DOHH2 (cell line): ENCODE measurements at regions not wholly inside any gene's neighbourhood (a gene's known extent, or its start where the extent isn't known, plus 50 kb on each side); places are given as distances from the start of the nearest gene placed in this dataset.

Experiments used
- H3F3A ChIP-seq: fragments of 200-600 bp; sonication (generic), shearing (Covaris generic); 2 replicates; pipeline ENCODE4 v1.6.0; 2016; ENCODE audit warnings: antibody characterized with exemption, mild to moderate bottlenecking; ENCODE audit not compliant: control insufficient read depth, insufficient read depth
- H3K27ac ChIP-seq: fragments of 200-600 bp; sonication (generic); 2 replicates; pipeline ENCODE4 v1.5.1; 2014; ENCODE audit warnings: low read depth, mild to moderate bottlenecking, low read length, moderate library complexity
- H3K27me3 ChIP-seq: fragments of 200-600 bp; sonication (generic); 2 replicates; pipeline ENCODE4 v1.6.1; 2014; ENCODE audit warnings: mild to moderate bottlenecking, low read length, mixed read lengths; ENCODE audit not compliant: control insufficient read depth
- H3K36me3 ChIP-seq: fragments of 200-600 bp; sonication (generic); 2 replicates; pipeline ENCODE4 v1.6.1; 2014; ENCODE audit warnings: mild to moderate bottlenecking, low read length, moderate library complexity, mixed read lengths; ENCODE audit not compliant: control insufficient read depth
- H3K4me1 ChIP-seq: fragments of 200-600 bp; sonication (generic); 2 replicates; pipeline ENCODE4 v1.6.1; 2014; ENCODE audit warnings: mild to moderate bottlenecking, low read length, mixed read lengths; ENCODE audit not compliant: control insufficient read depth
- H3K4me2 ChIP-seq: fragments of 200-600 bp; sonication (generic); 2 replicates; pipeline ENCODE4 v1.6.0; 2014; ENCODE audit warnings: mild to moderate bottlenecking, low read length, moderate library complexity
- H3K4me3 ChIP-seq: fragments of 200-600 bp; sonication (generic); 2 replicates; pipeline ENCODE4 v1.5.1; 2014; ENCODE audit warnings: mild to moderate bottlenecking, low read length, mixed read lengths
- H3K79me2 ChIP-seq: fragments of 200-600 bp; sonication (generic); 2 replicates; pipeline ENCODE4 v1.6.1; 2014; ENCODE audit warnings: mild to moderate bottlenecking, low read length, mixed read lengths; ENCODE audit not compliant: control insufficient read depth
- H3K9me2 ChIP-seq: fragments of 200-600 bp; sonication (generic); replicated peaks from 2 replicates; pipeline ENCODE4 v1.6.1; 2014; ENCODE audit warnings: mild to moderate bottlenecking, low read length, mixed read lengths; ENCODE audit not compliant: control insufficient read depth
- H3K9me3 ChIP-seq: fragments of 200-600 bp; sonication (generic); 2 replicates; pipeline ENCODE4 v1.6.1; 2014; ENCODE audit warnings: antibody characterized with exemption, low read length, mixed read lengths; ENCODE audit not compliant: control insufficient read depth, insufficient read depth
- H4K20me1 ChIP-seq: fragments of 200-600 bp; sonication (generic); 2 replicates; pipeline ENCODE4 v1.6.0; 2014; ENCODE audit warnings: low read depth, mild to moderate bottlenecking, antibody characterized with exemption, low read length, moderate library complexity; ENCODE audit not compliant: control insufficient read depth, insufficient read depth
- EZH2phosphoT487 ChIP-seq: fragments of 200-600 bp; sonication (generic); IDR thresholded peaks from 2 replicates; pipeline ENCODE4 v1.6.1; 2017; ENCODE audit warnings: borderline replicate concordance, mild to moderate bottlenecking, antibody characterized with exemption, low read length, moderate library complexity, mixed read lengths
- TF ChIP-seq, protein P1 (sequence below): fragments of 200-600 bp; sonication (generic); IDR thresholded peaks from one replicate; pipeline ENCODE4 v1.5.1; 2014; ENCODE audit warnings: antibody characterized with exemption, mild to moderate bottlenecking, low read depth, low read length; ENCODE audit not compliant: poor library complexity, severe bottlenecking

DNA sequence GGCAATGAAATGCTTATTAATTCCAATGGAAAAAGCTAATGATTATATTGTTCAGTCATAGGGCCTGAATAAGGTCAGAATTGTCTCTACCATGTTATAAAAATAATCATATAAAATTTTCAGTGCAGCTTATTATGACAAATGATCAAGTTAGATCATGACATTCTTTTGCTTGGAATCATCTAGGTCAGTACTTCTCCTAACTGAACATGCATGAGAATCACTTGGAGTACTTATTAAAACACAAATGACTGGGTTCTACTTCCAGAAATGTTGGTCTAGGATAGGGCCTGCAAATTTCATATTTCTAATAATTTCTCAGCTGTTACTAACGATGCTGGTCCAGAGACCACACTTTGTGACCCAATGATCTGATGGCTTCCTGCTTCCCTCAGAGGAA, 806.0 kb upstream of the ZNF608 start:
- H3K9me2 ChIP-seq, result no peaks in the 10 kb centered on the region
- no peak overlapping the region for H3K4me3 ChIP-seq
- no peaks in the 10 kb centered on the region for H3F3A ChIP-seq
- H3K4me2 ChIP-seq, result no peak overlapping the region
- H3K4me1 ChIP-seq, result no peaks in the 10 kb centered on the region
- no peaks in the 10 kb centered on the region for H3K9me3 ChIP-seq
- no peak overlapping the region for H3K27ac ChIP-seq
- no peaks in the 10 kb centered on the region for H4K20me1 ChIP-seq
- H3K27me3 ChIP-seq, result no peaks in the 10 kb centered on the region
- H3K79me2 ChIP-seq, result no peaks in the 10 kb centered on the region
- H3K36me3 ChIP-seq, result no peaks in the 10 kb centered on the region
- TF ChIP-seq, protein P1, sequence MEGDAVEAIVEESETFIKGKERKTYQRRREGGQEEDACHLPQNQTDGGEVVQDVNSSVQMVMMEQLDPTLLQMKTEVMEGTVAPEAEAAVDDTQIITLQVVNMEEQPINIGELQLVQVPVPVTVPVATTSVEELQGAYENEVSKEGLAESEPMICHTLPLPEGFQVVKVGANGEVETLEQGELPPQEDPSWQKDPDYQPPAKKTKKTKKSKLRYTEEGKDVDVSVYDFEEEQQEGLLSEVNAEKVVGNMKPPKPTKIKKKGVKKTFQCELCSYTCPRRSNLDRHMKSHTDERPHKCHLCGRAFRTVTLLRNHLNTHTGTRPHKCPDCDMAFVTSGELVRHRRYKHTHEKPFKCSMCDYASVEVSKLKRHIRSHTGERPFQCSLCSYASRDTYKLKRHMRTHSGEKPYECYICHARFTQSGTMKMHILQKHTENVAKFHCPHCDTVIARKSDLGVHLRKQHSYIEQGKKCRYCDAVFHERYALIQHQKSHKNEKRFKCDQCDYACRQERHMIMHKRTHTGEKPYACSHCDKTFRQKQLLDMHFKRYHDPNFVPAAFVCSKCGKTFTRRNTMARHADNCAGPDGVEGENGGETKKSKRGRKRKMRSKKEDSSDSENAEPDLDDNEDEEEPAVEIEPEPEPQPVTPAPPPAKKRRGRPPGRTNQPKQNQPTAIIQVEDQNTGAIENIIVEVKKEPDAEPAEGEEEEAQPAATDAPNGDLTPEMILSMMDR, result no peak
- no peak for TF ChIP-seq EZH2phosphoT487

DNA sequence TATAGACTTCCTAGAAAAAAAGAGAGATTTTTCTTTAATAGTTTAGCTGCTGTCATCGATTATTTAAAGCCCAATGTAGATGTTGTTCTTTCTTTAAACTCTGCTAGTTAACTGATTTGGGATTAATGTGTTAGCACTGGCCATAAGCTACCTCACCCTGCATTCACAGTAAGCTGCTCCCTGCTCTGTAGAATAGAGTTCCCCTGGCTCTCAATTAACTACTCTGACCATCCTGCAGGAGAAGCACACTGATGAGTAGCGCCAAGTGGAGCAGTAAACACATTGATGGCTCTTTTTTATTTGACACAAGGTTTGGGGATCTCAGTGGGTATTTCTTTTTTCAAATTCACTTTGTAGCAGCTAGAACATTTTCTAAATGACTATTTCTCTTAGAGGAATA, 807.9 kb upstream of the ZNF608 start:
- no peaks in the 10 kb centered on the region for H4K20me1 ChIP-seq
- no peak overlapping the region for H3K27ac ChIP-seq
- no peaks in the 10 kb centered on the region for H3K79me2 ChIP-seq
- H3K4me2 ChIP-seq, result no peak overlapping the region
- no peak overlapping the region for H3K4me3 ChIP-seq
- no peaks in the 10 kb centered on the region for H3K36me3 ChIP-seq
- no peaks in the 10 kb centered on the region for H3F3A ChIP-seq
- no peaks in the 10 kb centered on the region for H3K27me3 ChIP-seq
- no peaks in the 10 kb centered on the region for H3K9me3 ChIP-seq
- H3K9me2 ChIP-seq, result no peaks in the 10 kb centered on the region
- no peak for TF ChIP-seq EZH2phosphoT487
- TF ChIP-seq, protein P1, result no peak
- no peaks in the 10 kb centered on the region for H3K4me1 ChIP-seq

DNA sequence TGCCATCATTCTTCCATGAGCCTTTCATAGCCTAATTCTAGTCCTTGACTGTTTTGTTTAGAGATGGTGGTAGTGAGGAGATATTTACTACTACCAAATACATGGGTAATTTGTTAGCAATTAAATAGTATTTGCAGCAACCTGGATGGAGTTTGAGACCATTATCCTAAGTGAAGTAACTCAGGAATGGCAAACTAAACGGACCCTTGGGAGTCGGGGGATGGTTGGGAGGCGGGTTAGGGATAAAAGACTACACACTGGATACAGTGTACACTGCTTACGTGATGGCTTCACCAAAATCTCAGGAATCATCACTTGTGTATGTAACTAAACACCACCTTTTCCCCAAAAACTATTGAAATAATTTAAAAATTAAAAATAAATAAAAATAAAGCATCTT, 809.2 kb upstream of the ZNF608 start:
- Histone ChIP-seq H3K27ac (no peak overlapping the region), H3K4me2 (no peak overlapping the region)
- TF ChIP-seq, protein P1, result no peak
- TF ChIP-seq EZH2phosphoT487, result no peak

DNA sequence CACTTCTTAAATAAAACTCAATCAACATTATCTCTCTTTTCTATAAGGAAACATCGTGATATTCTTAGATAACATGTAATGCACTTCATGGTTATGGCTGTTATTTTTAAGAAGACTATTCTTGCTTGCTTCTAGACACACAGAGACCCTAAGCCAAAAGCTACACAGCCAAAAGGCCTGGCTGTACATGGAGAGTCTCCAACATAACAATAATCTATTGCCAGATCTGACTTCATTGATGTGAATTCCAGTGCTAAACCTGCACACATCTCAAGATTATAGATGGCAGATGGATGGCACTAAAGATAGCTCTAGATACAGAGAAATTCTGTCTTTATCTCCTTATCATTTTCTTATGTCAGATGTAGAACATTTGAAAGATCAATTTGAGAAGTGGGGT, 811.6 kb upstream of the ZNF608 start:
- Histone ChIP-seq H3K4me2 (no peak overlapping the region), H3K36me3 (no peaks in the 10 kb centered on the region), H3K4me1 (no peaks in the 10 kb centered on the region), H3K9me3 (no peaks in the 10 kb centered on the region), H3K9me2 (no peaks in the 10 kb centered on the region), H4K20me1 (no peaks in the 10 kb centered on the region), H3F3A (no peaks in the 10 kb centered on the region), H3K27me3 (no peaks in the 10 kb centered on the region), H3K27ac (no peak overlapping the region), H3K79me2 (no peaks in the 10 kb centered on the region), H3K4me3 (no peak overlapping the region)
- TF ChIP-seq, protein P1, result no peak
- no peak for TF ChIP-seq EZH2phosphoT487

More for the DNA sequence above, 809.2 kb upstream of the ZNF608 start:
- Histone ChIP-seq H3F3A (no peaks in the 10 kb centered on the region), H4K20me1 (no peaks in the 10 kb centered on the region), H3K9me3 (no peaks in the 10 kb centered on the region), H3K79me2 (no peaks in the 10 kb centered on the region), H3K9me2 (no peaks in the 10 kb centered on the region), H3K4me3 (no peak overlapping the region), H3K36me3 (no peaks in the 10 kb centered on the region), H3K27me3 (no peaks in the 10 kb centered on the region), H3K4me1 (no peaks in the 10 kb centered on the region)
